ENCODE measurements at regions not wholly inside any gene's neighbourhood (a gene's known extent, or its start where the extent isn't known, plus 50 kb on each side); places are given as distances from the start of the nearest gene placed in this dataset.

DNA sequence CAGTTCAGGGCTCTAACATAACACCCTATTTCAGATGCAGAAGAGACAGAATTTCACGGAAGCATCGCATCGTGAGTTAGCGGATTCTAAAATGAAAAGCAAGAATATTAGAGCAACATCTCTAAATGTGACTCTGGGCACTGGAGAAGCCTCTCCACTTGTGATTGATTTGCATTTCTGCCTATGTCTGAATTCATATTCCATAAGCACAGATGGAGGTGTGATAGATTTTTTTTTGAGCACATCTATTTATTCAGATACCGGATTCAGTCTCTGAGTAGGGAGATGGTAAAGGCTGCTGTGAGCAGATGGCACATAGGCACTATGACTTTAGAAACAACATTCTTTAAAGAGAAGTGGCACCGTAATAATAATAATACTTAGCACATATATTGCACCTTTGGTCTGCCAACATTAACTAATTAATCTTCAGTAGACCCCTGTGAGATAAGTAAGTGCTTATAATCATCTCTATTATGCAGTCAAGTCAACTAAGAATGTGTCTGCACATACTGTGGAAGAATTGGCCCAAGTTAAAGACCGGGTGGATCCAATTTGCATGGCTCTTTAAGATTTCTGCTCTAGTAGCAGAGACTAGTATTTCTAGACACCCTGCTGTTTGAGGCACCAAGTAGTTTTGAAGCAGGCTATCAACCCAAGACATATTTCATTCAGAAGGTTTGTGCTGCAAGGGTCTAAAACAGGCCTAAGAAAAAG, 685.0 kb downstream of the CETN3 start:
- Histone ChIP-seq H3K36me3 (no peaks in the 10 kb centered on the region), H3K27me3 (no peaks in the 10 kb centered on the region), H3K27ac (no peak overlapping the region), H3K4me3 (no peak overlapping the region), H3K9me3 (no peaks in the 10 kb centered on the region), H3K4me1 (peaks cover 9% of the 10 kb centered on the region)
- TF ChIP-seq EP300 (IDR thresholded peaks at IDR 0.05) = no peak
- no peak for TF ChIP-seq POLR2A (IDR thresholded peaks at IDR 0.05)
- TF ChIP-seq, protein P1, sequence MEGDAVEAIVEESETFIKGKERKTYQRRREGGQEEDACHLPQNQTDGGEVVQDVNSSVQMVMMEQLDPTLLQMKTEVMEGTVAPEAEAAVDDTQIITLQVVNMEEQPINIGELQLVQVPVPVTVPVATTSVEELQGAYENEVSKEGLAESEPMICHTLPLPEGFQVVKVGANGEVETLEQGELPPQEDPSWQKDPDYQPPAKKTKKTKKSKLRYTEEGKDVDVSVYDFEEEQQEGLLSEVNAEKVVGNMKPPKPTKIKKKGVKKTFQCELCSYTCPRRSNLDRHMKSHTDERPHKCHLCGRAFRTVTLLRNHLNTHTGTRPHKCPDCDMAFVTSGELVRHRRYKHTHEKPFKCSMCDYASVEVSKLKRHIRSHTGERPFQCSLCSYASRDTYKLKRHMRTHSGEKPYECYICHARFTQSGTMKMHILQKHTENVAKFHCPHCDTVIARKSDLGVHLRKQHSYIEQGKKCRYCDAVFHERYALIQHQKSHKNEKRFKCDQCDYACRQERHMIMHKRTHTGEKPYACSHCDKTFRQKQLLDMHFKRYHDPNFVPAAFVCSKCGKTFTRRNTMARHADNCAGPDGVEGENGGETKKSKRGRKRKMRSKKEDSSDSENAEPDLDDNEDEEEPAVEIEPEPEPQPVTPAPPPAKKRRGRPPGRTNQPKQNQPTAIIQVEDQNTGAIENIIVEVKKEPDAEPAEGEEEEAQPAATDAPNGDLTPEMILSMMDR (IDR thresholded peaks at IDR 0.05) = no peak
- no peak for TF ChIP-seq POLR2AphosphoS5 (IDR thresholded peaks at IDR 0.05)
- 91% methylated on average over 7 of the region's 7 CpGs for WGBS
- DNase-seq (ENCODE audit: low spot score in 2 of 2) = no peak

DNA sequence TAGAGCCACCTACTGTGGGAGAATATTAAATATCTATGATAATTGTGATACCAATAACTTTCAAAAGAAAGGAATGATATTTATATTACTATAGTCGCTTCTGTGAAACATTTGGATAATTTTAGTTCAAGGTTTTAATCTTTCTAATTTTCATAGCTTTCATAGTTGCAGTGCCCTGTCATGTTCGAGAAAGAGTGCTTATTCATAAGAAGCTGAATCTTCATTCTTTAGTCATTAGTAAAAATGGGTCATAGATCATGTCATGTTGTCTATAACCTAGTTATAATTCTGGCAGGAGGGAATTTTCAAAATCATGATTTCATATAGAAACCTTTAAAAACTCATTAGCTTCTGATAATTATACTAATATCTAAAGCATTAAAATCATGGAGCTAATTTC, 685.6 kb downstream of the CETN3 start:
- TF ChIP-seq POLR2A (IDR thresholded peaks at IDR 0.05) (no peak), POLR2AphosphoS5 (IDR thresholded peaks at IDR 0.05) (no peak), EP300 (IDR thresholded peaks at IDR 0.05) (no peak)
- no peaks in the 10 kb centered on the region for H3K36me3 ChIP-seq
- H3K27me3 ChIP-seq = no peaks in the 10 kb centered on the region
- H3K9me3 ChIP-seq = no peaks in the 10 kb centered on the region
- no peak overlapping the region for H3K4me3 ChIP-seq
- H3K27ac ChIP-seq = no peak overlapping the region
- no peak for DNase-seq (ENCODE audit: low spot score in 2 of 2)
- WGBS = 43% methylated on average over 2 of the region's 2 CpGs
- peaks cover 8% of the 10 kb centered on the region for H3K4me1 ChIP-seq

DNA sequence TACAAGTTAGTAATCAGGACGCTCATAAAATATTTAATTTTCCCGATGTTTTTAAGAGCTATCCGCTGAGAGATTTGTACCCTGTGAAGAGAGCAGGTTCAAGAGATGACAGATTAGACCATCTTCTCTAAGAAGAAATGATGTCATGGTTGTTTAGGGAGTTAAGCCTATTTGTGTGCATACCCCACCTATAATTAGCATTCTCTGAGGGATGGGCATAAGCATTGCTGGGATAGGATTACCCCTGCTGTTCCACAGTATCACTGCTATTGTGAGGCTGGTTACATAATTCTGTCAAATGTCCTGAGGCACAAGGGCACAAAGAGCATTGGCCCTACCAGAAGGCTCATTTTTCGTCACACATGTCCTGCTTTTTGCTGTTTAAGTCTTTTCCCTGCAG, 687.0 kb downstream of the CETN3 start:
- Histone ChIP-seq H3K4me1 (no peaks in the 10 kb centered on the region), H3K4me3 (no peak overlapping the region), H3K36me3 (no peaks in the 10 kb centered on the region), H3K27me3 (no peaks in the 10 kb centered on the region), H3K9me3 (no peaks in the 10 kb centered on the region), H3K27ac (no peak overlapping the region)
- WGBS = 93% methylated on average over 4 of the region's 4 CpGs
- no peak for DNase-seq (ENCODE audit: low spot score in 2 of 2)
- no peak for TF ChIP-seq POLR2A (IDR thresholded peaks at IDR 0.05)
- no peak for TF ChIP-seq POLR2AphosphoS5 (IDR thresholded peaks at IDR 0.05)
- TF ChIP-seq, protein P1 (IDR thresholded peaks at IDR 0.05) = no peak
- TF ChIP-seq EP300 (IDR thresholded peaks at IDR 0.05) = no peak

DNA sequence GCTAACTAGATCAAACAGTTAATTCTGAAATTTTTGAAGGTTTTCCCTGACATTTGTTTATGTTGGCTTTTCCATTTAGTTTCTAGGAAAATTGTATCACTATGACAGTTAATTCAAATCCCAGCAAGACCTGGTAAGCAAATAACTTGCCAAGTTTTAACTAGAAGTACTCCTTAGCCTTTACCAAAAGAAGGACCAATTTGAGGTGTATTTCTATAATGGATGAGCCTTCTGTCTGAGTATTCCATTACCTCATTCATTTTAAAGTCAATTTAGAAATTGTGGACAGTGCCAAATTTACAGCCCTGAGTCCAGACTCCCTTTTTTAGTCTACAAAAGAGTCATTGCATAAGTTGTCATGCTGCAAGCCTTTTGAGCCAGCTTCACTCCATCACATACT, 687.6 kb downstream of the CETN3 start:
- Histone ChIP-seq H3K4me1 (no peaks in the 10 kb centered on the region), H3K4me3 (no peak overlapping the region), H3K27me3 (no peaks in the 10 kb centered on the region), H3K9me3 (no peaks in the 10 kb centered on the region), H3K27ac (no peak overlapping the region), H3K36me3 (no peaks in the 10 kb centered on the region)
- DNase-seq (ENCODE audit: low spot score in 2 of 2) = no peak
- TF ChIP-seq POLR2AphosphoS5 (IDR thresholded peaks at IDR 0.05) = no peak
- TF ChIP-seq, protein P1 (IDR thresholded peaks at IDR 0.05) = no peak
- TF ChIP-seq EP300 (IDR thresholded peaks at IDR 0.05) = no peak
- no peak for TF ChIP-seq POLR2A (IDR thresholded peaks at IDR 0.05)

- TF ChIP-seq EP300 (IDR thresholded peaks at IDR 0.05) = no peak
- Histone ChIP-seq H3K36me3 (no peaks in the 10 kb centered on the region), H3K27me3 (no peaks in the 10 kb centered on the region), H3K9me3 (no peaks in the 10 kb centered on the region), H3K4me3 (no peak overlapping the region), H3K4me1 (no peaks in the 10 kb centered on the region), H3K27ac (no peak overlapping the region)
- no peak for DNase-seq (ENCODE audit: low spot score in 2 of 2)
- WGBS = 65% methylated on average over 2 of the region's 2 CpGs
Measured at GRCh38 chr5:89721353-89721752, 688.2 kb downstream of the CETN3 start.

DNA sequence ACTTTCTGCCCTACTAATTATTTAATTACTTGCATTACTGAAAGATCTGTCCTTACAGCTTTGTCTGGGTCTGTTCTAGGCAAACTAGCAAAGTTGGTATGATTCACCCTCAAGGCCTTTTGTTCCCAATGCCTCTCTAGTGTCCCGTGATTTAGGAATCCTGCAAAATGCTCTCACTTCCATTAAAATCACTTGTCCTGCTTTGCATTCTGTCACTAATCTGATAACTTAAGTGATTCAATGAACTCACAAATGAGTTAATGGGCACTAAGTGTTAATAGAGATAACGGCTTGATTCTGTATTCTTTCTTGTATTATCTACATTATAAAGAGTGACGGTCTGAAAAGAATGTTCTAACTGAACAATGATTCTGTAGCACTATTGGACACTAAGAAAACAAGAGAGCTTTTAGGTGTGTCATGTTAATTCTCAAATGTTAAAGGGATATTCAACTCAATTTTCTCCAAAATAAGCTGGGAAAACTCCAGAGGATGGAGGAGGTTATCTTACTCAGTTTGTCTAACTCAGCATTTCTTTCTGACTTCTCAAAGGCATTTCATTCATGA, 697.3 kb downstream of the CETN3 start:
- TF ChIP-seq POLR2AphosphoS5 (IDR thresholded peaks at IDR 0.05) = no peak
- TF ChIP-seq, protein P1 (IDR thresholded peaks at IDR 0.05) = no peak
- TF ChIP-seq POLR2A (IDR thresholded peaks at IDR 0.05) = no peak
- TF ChIP-seq EP300 (IDR thresholded peaks at IDR 0.05) = no peak
- Histone ChIP-seq H3K27ac (no peak overlapping the region), H3K9me3 (no peaks in the 10 kb centered on the region), H3K27me3 (no peaks in the 10 kb centered on the region), H3K4me1 (no peaks in the 10 kb centered on the region), H3K36me3 (no peaks in the 10 kb centered on the region), H3K4me3 (no peak overlapping the region)
- WGBS = 93% methylated on average over 3 of the region's 3 CpGs
- DNase-seq (ENCODE audit: low spot score in 2 of 2) = no peak
